Umbilical cord (tissue), 1 donor: ENCODE measurements at regions not wholly inside any gene's neighbourhood (a gene's known extent, or its start where the extent isn't known, plus 50 kb on each side); places are given as distances from the start of the nearest gene placed in this dataset.

Experiments used
- DNase-seq: peaks from one replicate; pipeline ENCODE4 v3.0.0-alpha.2; 2015; ENCODE audit warnings: low spot score

DNA sequence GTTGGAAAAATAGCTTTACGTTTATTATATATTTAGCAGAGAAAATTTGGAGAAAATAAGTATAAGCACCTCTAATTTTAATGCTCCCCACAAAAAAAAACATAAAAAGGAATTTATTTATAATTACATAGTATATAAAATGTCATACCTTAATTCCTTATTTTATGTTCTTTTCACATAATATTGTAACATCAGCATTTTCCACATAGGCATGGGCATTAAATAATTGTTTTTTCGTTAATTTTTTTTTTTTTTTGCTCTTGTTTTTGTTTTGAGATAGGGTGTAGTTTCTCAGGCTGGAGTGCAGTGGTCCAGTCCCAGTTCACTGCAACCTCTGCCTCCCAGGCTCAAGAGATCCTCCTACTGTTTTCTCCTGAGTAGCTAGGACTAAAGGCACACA, 329.8 kb upstream of the FOXG1 start:
- no peak for DNase-seq

- DNase-seq = no peak
These were observed 305.2 kb upstream of the FOXG1 start for GRCh38 chr14:28461389-28461788.

GRCh38 chr14:28467611-28468010, 299.0 kb upstream of the FOXG1 start:
- no peak for DNase-seq

DNA sequence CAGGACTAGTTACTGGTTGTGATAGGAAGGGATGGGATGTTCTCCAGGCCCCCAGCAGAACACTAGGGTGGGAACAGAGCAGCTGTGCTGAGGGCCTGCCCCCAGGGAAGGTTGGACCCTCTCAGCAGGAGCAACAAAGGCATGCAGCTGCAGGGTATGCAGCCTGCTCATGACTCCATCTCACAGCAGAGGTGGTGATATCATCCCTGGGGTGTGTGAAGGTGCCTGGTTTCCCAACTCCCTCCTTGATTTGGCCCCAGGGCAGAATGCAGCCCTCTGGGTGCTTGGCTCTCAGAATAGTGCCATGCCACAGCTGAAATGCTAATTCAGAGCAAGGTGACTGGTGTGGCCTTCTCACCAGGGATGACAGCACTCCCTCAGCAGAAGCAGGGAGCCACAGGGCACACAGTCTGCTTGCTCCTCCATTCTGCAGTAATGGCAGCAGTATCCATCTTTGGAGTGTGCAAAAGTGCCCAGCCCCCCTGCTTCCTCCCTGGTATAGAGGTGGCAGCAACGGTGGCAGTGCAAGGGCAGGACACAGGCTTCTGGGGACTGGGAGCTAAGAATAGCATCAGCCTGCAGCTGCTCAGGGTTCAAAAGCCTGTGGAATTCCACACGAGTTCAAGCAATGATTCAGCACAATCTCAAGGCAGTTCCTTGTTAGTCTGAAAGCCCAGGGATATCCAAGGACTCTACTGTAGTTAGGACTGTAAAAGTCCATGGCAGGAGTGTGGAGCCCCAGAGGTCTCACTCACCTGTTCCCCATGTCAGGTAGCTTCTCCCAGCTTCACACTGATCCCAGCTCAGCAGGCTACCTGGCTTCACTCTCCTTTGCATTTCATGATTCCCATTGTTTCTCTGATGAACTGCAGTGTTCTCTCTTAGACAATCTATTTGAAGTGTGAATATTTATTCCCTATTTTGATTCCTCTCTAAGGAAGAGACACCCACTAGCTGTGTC, 298.1 kb upstream of the FOXG1 start:
- DNase-seq = no peak

DNA sequence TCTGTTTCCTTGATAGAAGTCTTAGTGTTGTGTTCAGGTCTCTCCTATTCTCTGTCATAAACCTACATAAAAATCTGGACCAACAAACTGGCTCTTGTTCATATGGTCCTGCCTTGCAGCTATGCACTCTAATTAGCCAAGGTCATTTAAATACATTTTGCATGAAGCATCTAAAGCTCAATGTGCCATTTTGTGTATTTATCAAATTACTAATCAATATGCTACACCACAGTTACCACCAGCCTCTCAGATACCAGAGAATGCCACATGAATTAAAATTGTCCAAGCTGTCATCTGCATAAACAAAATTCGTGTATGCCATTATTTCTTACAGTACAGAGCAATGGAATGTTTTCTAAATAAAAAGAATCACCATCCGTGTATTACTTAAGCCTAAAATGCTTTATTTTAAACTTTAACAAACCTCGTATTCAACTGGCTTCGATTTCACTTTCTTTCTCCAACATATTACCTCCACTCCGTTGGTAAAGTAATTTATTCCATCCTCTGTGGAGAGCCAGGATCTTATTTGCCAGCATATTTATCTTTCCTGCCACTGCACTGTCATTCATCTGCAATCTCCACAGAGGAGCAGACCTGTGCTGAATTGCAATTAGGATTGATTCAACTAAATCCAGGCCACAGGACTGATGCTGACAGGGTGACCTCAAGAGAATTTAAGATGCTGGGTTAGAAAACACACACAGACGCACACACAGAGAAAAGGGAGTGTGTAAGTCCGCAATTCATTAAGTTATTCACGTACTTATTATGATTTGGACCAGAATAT, 284.1 kb upstream of the FOXG1 start:
- DNase-seq = no peak

- no peak for DNase-seq
These were observed 283.1 kb upstream of the FOXG1 start for GRCh38 chr14:28483506-28483905.

DNA sequence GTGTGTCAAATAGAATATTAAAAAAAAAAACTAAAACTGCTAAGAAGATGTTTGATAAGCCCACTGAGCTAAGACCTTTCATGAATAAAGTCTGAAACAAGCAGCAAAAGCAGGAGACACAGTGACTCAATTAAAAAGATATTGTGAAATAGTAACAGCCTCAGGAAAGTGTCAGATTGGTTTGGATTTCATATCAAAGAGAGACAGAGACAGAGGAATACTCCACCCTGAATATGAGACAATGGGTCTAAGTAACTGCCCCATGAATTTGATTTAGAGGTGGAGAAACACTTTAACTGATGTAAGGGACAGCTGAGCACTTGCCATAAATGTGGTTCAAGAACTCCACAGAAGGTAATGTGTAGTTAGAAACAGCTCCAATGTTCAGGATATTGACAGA, 277.9 kb upstream of the FOXG1 start:
- DNase-seq = no peak

GRCh38 chr14:28493516-28493915, 273.1 kb upstream of the FOXG1 start:
- DNase-seq = no peak

DNA sequence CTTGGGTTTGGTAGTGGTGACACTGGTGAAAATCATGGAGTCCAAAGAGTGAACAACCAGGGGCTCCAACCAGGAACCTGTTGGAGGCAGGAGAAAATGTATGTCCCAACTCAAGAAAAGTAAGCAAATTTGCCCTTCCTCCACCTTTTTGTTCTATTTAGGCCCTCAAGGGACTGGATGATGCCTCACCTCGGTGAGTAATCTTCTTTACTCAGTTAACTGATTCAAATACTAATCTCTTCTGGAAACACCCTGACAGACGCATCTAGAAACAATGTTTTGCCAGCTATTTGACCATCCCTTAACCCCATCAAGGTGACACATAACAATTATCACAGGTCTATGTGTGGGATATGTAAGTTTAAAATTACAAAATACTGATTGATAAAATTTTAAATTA, 272.4 kb upstream of the FOXG1 start:
- no peak for DNase-seq

DNA sequence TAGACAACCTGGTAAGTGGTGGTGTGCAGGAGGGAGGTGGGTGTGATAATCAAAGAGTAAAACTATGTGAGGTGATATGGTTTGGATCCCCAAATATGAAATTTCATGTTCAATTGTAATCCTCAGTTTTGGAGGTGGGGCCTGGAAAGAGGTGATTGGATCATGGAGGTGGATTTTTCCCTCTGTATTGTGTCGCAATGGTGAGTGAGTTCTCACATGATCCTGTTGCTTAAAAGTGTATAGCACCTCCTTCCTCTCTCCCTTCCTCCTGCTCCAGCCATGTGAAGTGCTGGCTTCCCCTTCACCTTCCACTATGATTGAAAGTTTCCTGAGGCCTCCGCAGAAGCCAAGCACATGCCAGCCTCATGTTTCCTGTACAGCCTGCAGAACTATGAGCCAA, 270.2 kb upstream of the FOXG1 start:
- DNase-seq = no peak

DNA sequence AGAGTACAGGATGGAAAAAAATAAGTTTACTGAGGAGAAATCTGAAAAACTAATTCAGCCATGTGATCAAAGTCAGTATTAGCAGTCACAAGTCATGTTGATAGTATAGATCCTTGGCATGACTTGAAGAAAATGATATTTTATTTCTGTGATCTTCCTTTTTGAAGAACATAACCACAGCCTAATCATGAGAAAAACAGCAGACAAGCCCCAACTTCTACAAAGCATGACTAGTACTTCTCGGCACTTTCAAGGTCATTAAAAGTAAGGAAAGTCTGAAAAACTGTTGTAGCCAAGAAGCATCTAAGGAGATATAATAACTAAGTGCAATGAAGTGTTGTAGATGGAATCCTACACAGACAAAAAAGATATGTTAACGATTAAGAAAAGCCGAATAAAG, 264.1 kb upstream of the FOXG1 start:
- DNase-seq = no peak

GRCh38 chr14:28515571-28515970, 251.0 kb upstream of the FOXG1 start:
- DNase-seq = no peak

DNA sequence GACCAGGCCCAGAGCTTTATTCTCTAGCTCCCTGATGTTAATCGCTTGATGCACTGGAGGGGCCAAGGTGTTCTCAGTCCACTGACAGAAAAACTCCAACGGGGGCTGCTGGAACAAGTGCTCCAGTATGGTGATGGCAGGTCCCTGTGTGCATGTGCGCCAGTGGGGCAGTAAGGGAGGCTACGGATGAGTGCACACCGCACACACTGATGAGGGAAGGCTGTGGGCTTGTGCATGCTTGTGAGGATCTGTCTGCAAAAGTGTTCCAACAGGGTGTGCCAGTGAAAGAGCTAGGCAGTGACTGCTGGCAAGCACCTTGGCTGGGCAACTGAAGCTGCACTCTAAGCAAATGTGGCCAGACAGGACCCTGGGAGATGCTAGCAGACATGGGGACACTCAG, 229.7 kb upstream of the FOXG1 start:
- no peak for DNase-seq

DNA sequence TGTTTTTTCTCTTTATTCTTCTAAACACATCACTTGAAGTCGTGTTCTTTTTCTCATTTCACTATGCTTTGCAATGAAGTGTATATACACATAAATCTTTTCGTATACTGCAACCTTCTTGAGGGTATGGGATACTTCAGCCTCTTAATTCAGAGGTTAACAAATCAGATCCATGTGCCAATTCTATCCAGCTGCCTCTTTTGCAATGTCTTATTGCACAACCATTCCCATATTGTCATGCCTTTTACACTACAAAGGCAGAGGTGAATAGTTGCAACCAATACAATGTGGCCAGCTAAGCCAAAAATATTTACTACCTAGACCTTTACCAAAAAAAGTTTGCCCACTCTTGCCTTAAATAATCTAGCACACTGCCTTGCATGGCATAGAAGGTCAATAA, 224.5 kb upstream of the FOXG1 start:
- no peak for DNase-seq

GRCh38 chr14:28565345-28565744, 201.2 kb upstream of the FOXG1 start:
- no peak for DNase-seq

DNA sequence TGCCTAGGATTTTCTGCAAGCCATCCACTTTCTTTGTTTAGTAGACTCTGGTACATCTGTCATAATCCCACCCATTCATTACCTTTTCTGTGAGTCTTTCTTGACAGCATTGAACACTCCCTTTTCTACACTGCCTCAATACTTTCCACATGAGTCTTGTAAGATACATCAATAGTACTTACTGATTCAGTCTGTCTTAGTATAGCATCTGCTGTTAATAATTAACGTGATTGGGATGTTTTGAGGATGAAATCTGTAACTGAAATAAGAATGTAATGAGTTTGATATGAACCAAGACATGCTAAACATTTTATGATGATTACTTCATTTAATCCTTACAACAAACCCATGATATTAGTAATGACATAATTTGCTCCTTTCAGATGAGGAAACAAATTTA, 196.2 kb upstream of the FOXG1 start:
- DNase-seq = no peak

GRCh38 chr14:28571636-28572035, 195.0 kb upstream of the FOXG1 start:
- DNase-seq = no peak

- DNase-seq = no peak
These were observed 190.1 kb upstream of the FOXG1 start for GRCh38 chr14:28576523-28576922.

DNA sequence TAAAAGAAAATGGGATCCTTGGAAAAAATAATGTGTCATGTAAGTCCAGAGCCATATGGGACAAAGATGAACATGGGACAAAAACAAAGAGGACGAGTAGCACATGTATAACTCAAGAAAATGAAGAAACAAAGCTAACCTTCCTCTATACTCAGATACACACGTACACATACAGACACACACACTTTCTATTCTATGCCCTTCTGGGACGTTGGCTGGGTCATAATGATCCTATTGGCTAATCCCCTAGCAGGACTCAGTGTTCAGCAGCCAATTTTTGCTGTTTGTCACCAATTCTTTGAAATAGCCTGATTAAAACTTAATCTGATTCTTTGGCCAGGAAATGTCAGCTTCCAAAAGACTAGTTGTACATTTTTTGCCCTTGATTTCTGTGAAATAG, 189.4 kb upstream of the FOXG1 start:
- no peak for DNase-seq

GRCh38 chr14:28577711-28578131, 188.9 kb upstream of the FOXG1 start:
- DNase-seq = no peak

- no peak for DNase-seq
These were observed 181.6 kb upstream of the FOXG1 start for GRCh38 chr14:28584951-28585350.

DNA sequence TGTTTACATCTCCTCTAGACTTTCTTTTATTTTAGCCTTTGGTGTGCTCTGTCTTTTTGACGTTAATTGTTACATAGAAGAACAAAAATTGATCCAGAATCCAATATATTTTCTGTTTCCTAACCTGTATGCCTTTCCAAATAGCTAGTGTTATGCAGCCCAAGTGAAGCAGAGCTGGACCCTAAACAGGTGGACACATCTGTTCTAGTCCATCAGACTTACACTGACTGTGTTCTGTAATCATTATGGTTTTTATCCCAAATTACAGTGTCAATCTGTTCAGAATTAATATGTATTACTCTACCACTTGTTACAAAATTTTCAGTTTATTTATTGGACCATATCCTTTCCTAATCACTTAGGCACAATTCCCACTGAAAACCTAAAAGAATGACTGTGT, 176.8 kb upstream of the FOXG1 start:
- no peak for DNase-seq

GRCh38 chr14:28596391-28596790, 170.2 kb upstream of the FOXG1 start:
- peak; percentile 1 for DNase-seq
